ENCODE measurements at regions not wholly inside any gene's neighbourhood (a gene's known extent, or its start where the extent isn't known, plus 50 kb on each side); places are given as distances from the start of the nearest gene placed in this dataset.

- Mint-ChIP-seq H3K27me3 (ENCODE audit: low read depth in 2 of 2) (peaks cover 21 to 23% of the 10 kb centered on the region in 2 donors), H3K36me3 (no peaks in the 10 kb centered on the region), H3K27ac (no peak overlapping the region), H3K4me3 (no peak overlapping the region), H3K4me1 (no peaks in the 10 kb centered on the region), H3K9me3 (no peaks in the 10 kb centered on the region)
- Histone ChIP-seq H3K4me3 (ENCODE audit: low read length) (no peak overlapping the region), H3K9me3 (ENCODE audit: control insufficient read depth, insufficient read depth, low read length) (no peaks in the 10 kb centered on the region), H3K27me3 (ENCODE audit: control insufficient read depth, insufficient read depth, low read length) (no peaks in the 10 kb centered on the region), H3K27ac (ENCODE audit: low read length) (no peak overlapping the region), H3K36me3 (ENCODE audit: control insufficient read depth, insufficient read depth, low read length) (no peaks in the 10 kb centered on the region), H3K4me1 (ENCODE audit: control insufficient read depth, insufficient read depth, low read length) (no peaks in the 10 kb centered on the region)
- DNase-seq (no peak), ATAC-seq (no peak)
- WGBS (ENCODE audit: insufficient coverage): 66% methylated on average over 5 of the region's 5 CpGs
- intact Hi-C loops (cut with micrococcal nuclease): no loop called here
- no peak for TF ChIP-seq CTCF (IDR thresholded peaks at IDR 0.05)
Observed at GRCh38 chr1:13922466-13923110, 222.6 kb downstream of the PRDM2 start.

- Histone ChIP-seq H3K27me3 (ENCODE audit: control insufficient read depth, insufficient read depth, low read length) (no peaks in the 10 kb centered on the region), H3K4me1 (ENCODE audit: control insufficient read depth, insufficient read depth, low read length) (no peaks in the 10 kb centered on the region), H3K27ac (ENCODE audit: low read length) (no peak overlapping the region), H3K4me3 (ENCODE audit: low read length) (no peak overlapping the region), H3K9me3 (ENCODE audit: control insufficient read depth, insufficient read depth, low read length) (no peaks in the 10 kb centered on the region), H3K36me3 (ENCODE audit: control insufficient read depth, insufficient read depth, low read length) (no peaks in the 10 kb centered on the region)
- DNase-seq: no peak
- Mint-ChIP-seq H3K36me3 (no peaks in the 10 kb centered on the region), H3K27me3 (ENCODE audit: low read depth in 2 of 2) (peaks cover 17 to 19% of the 10 kb centered on the region in 2 donors), H3K27ac (no peak overlapping the region), H3K9me3 (no peaks in the 10 kb centered on the region), H3K4me1 (no peaks in the 10 kb centered on the region), H3K4me3 (no peak overlapping the region)
- TF ChIP-seq CTCF (IDR thresholded peaks at IDR 0.05): no peak
- intact Hi-C loops (cut with micrococcal nuclease): no loop called here
- no peak for ATAC-seq
Observed at GRCh38 chr1:13926556-13926955, 226.6 kb downstream of the PRDM2 start.

GRCh38 chr1:13927736-13928135, 227.7 kb downstream of the PRDM2 start:
- Mint-ChIP-seq H3K4me3 (no peak overlapping the region), H3K27me3 (ENCODE audit: low read depth in 2 of 2) (peaks cover 17 to 19% of the 10 kb centered on the region in 2 donors), H3K27ac (no peak overlapping the region), H3K36me3 (no peaks in the 10 kb centered on the region), H3K9me3 (no peaks in the 10 kb centered on the region), H3K4me1 (no peaks in the 10 kb centered on the region)
- Histone ChIP-seq H3K27ac (ENCODE audit: low read length) (no peak overlapping the region), H3K9me3 (ENCODE audit: control insufficient read depth, insufficient read depth, low read length) (no peaks in the 10 kb centered on the region), H3K4me3 (ENCODE audit: low read length) (no peak overlapping the region), H3K4me1 (ENCODE audit: control insufficient read depth, insufficient read depth, low read length) (no peaks in the 10 kb centered on the region), H3K36me3 (ENCODE audit: control insufficient read depth, insufficient read depth, low read length) (no peaks in the 10 kb centered on the region), H3K27me3 (ENCODE audit: control insufficient read depth, insufficient read depth, low read length) (no peaks in the 10 kb centered on the region)
- WGBS (ENCODE audit: insufficient coverage): 90% methylated on average over 3 of the region's 3 CpGs
- no peak for ATAC-seq
- no peak for DNase-seq
- intact Hi-C loops (cut with micrococcal nuclease): no loop called here
- TF ChIP-seq CTCF (IDR thresholded peaks at IDR 0.05): no peak

- Mint-ChIP-seq H3K36me3 (no peaks in the 10 kb centered on the region), H3K27ac (no peak overlapping the region), H3K4me1 (no peaks in the 10 kb centered on the region), H3K4me3 (no peak overlapping the region), H3K9me3 (no peaks in the 10 kb centered on the region), H3K27me3 (ENCODE audit: low read depth in 2 of 2) (peaks cover 17 to 19% of the 10 kb centered on the region in 2 donors)
- ATAC-seq (no peak), DNase-seq (no peak)
- no peak for TF ChIP-seq CTCF (IDR thresholded peaks at IDR 0.05)
- intact Hi-C loops (cut with micrococcal nuclease): no loop called here
- Histone ChIP-seq H3K4me1 (ENCODE audit: control insufficient read depth, insufficient read depth, low read length) (no peaks in the 10 kb centered on the region), H3K9me3 (ENCODE audit: control insufficient read depth, insufficient read depth, low read length) (no peaks in the 10 kb centered on the region), H3K36me3 (ENCODE audit: control insufficient read depth, insufficient read depth, low read length) (no peaks in the 10 kb centered on the region), H3K27ac (ENCODE audit: low read length) (no peak overlapping the region), H3K27me3 (ENCODE audit: control insufficient read depth, insufficient read depth, low read length) (no peaks in the 10 kb centered on the region), H3K4me3 (ENCODE audit: low read length) (no peak overlapping the region)
- WGBS (ENCODE audit: insufficient coverage): 84% methylated on average over 5 of the region's 5 CpGs
Observed at GRCh38 chr1:13929313-13929712, 229.3 kb downstream of the PRDM2 start.
